ENCODE measurements at regions not wholly inside any gene's neighbourhood (a gene's known extent, or its start where the extent isn't known, plus 50 kb on each side); places are given as distances from the start of the nearest gene placed in this dataset.

GRCh38 chr2:226452768-226453167 lies 346.9 kb downstream of the IRS1 start:
- H3K36me3 ChIP-seq, result no peaks in the 10 kb centered on the region
- no peak overlapping the region for H3K27ac ChIP-seq
- no peaks in the 10 kb centered on the region for H3K27me3 ChIP-seq (ENCODE audit: insufficient read depth, low read depth, severe bottlenecking)
- H3K9me3 ChIP-seq (ENCODE audit: severe bottlenecking), result no peaks in the 10 kb centered on the region
- no peak overlapping the region for H3K4me3 ChIP-seq (ENCODE audit: low read depth, low read length)
- no peak for TF ChIP-seq CTCF (IDR thresholded peaks at IDR 0.05; ENCODE audit: low read depth, low read length)
- no peak for DNase-seq

DNA sequence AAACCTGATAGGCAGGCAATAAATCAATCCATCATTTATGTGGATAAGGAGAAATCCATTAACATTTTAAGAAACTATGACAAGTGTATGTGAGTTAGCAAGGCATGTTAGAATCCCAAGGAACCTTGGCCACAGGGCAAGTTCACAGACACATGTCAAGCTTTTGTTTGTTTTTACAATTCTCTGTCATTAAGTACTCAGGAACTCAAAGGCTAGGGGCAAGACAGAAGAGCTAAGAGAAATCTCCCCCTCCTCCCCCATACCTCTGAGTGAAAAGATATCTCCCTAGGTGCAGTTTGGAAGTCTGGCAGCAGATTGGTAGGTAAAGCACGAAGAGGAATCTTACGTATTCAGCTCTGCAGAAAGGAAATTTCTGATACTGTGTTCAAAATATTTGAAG lies 348.1 kb downstream of the IRS1 start:
- no peak for DNase-seq
- no peak for TF ChIP-seq CTCF (IDR thresholded peaks at IDR 0.05; ENCODE audit: low read depth, low read length)
- Histone ChIP-seq H3K27ac (no peak overlapping the region), H3K36me3 (no peaks in the 10 kb centered on the region), H3K27me3 (ENCODE audit: insufficient read depth, low read depth, severe bottlenecking) (no peaks in the 10 kb centered on the region), H3K4me3 (ENCODE audit: low read depth, low read length) (no peak overlapping the region), H3K9me3 (ENCODE audit: severe bottlenecking) (no peaks in the 10 kb centered on the region)

- no peak for TF ChIP-seq CTCF (IDR thresholded peaks at IDR 0.05; ENCODE audit: low read depth, low read length)
- DNase-seq, result no peak
- Histone ChIP-seq H3K4me3 (ENCODE audit: low read depth, low read length) (no peak overlapping the region), H3K27me3 (ENCODE audit: insufficient read depth, low read depth, severe bottlenecking) (no peaks in the 10 kb centered on the region), H3K27ac (no peak overlapping the region), H3K9me3 (ENCODE audit: severe bottlenecking) (no peaks in the 10 kb centered on the region), H3K36me3 (no peaks in the 10 kb centered on the region)
Measured at GRCh38 chr2:226450141-226450540, 349.5 kb downstream of the IRS1 start.

- H3K9me3 ChIP-seq (ENCODE audit: severe bottlenecking), result no peaks in the 10 kb centered on the region
- TF ChIP-seq CTCF (IDR thresholded peaks at IDR 0.05; ENCODE audit: low read depth, low read length), result no peak
- no peaks in the 10 kb centered on the region for H3K36me3 ChIP-seq
- H3K27ac ChIP-seq, result no peak overlapping the region
- no peak for DNase-seq
- H3K4me3 ChIP-seq (ENCODE audit: low read depth, low read length), result no peak overlapping the region
- no peaks in the 10 kb centered on the region for H3K27me3 ChIP-seq (ENCODE audit: insufficient read depth, low read depth, severe bottlenecking)
Measured at GRCh38 chr2:226447338-226448300, 352.0 kb downstream of the IRS1 start.

GRCh38 chr2:226446406-226447001 lies 353.1 kb downstream of the IRS1 start:
- no peaks in the 10 kb centered on the region for H3K36me3 ChIP-seq
- H3K27ac ChIP-seq, result no peak overlapping the region
- no peaks in the 10 kb centered on the region for H3K27me3 ChIP-seq (ENCODE audit: insufficient read depth, low read depth, severe bottlenecking)
- no peak overlapping the region for H3K4me3 ChIP-seq (ENCODE audit: low read depth, low read length)
- no peak for TF ChIP-seq CTCF (IDR thresholded peaks at IDR 0.05; ENCODE audit: low read depth, low read length)
- DNase-seq, result no peak
- H3K9me3 ChIP-seq (ENCODE audit: severe bottlenecking), result no peaks in the 10 kb centered on the region

All from WERI-Rb-1 (cell line).